GM12878 (cell line): ENCODE measurements at regions not wholly inside any gene's neighbourhood (a gene's known extent, or its start where the extent isn't known, plus 50 kb on each side); places are given as distances from the start of the nearest gene placed in this dataset.
A peak's percentile ranks its signal among the peaks of the same experiment; 100 is the strongest.

Experiments
- ATAC-seq: fragments of 200-7000 bp; cut with Tn5 transposase; 3 replicates; pipeline ENCODE4 v1.9.1; 2020; ENCODE audit warnings: mild to moderate bottlenecking, moderate library complexity
- BruUV-seq: library from RNA; stranded (reverse); fragments of 400-500 nt; replicated peaks from 2 replicates; lab custom pipeline; 2021; lab: Mats Ljungman, UMichigan
- CTCF ChIA-PET: fragments of 300-600 bp; sonication (Branson Sonifier 250); formaldehyde crosslinking; extraction: SDS; loops from one replicate; lab custom pipeline; 2021; ENCODE audit warnings: inconsistent platforms; lab: Yijun Ruan, JAX
- POLR2A ChIA-PET: fragments of 350-600 bp; formaldehyde crosslinking; extraction: SDS; loops from one replicate; lab custom pipeline; 2021; ENCODE audit warnings: inconsistent platforms; lab: Charles Lee
- RAD21 ChIA-PET: fragments of 300-600 bp; sonication (Branson Sonifier 250); formaldehyde crosslinking; loops from one replicate; lab custom pipeline; 2023; ENCODE audit warnings: antibody characterized with exemption; ENCODE audit not compliant: unreplicated experiment; lab: Charles Lee
- SMC1A ChIA-PET: fragments of 300-600 bp; sonication (Branson Sonifier 250); formaldehyde crosslinking; loops from one replicate; lab custom pipeline; 2023; ENCODE audit not compliant: unreplicated experiment, uncharacterized antibody; lab: Charles Lee
- DNase-seq: peaks from one replicate; pipeline ENCODE4 v3.0.0-alpha.2; 2011; ENCODE audit warnings: low read depth, low spot score
- FAIRE-seq: peaks from 3 replicates; lab custom pipeline; 2011; peaks lifted over from hg19 to GRCh38; lab: Jason Lieb, UNC
- H2AFZ ChIP-seq: 2 replicates; pipeline ENCODE4 v1.6.0; 2011; ENCODE audit warnings: low read depth, low read length, control low read depth; ENCODE audit not compliant: control insufficient read depth
- H3K27ac ChIP-seq: 2 replicates; pipeline ENCODE4 v1.5.1; 2011; ENCODE audit warnings: control low read depth; ENCODE audit not compliant: control insufficient read depth, insufficient read depth
- H3K27me3 ChIP-seq, 2 experiments: replicated peaks in 1 of 2; 2 replicates each; pipeline versions ENCODE4 v1.6.0 to v1.6.1; 2011; ENCODE audit warnings: low read length in 1 of 2; ENCODE audit not compliant: control insufficient read depth in 2 of 2, insufficient read depth in 2 of 2
- H3K36me3 ChIP-seq, 2 experiments: 2 replicates each; pipeline ENCODE4 v1.5.1; 2011; ENCODE audit warnings: low read length in 1 of 2; ENCODE audit not compliant: control insufficient read depth in 2 of 2, insufficient read depth in 2 of 2
- H3K4me1 ChIP-seq: 2 replicates; pipeline ENCODE4 v1.6.1; 2011; ENCODE audit warnings: mild to moderate bottlenecking, low read length, moderate library complexity, mixed read lengths; ENCODE audit not compliant: control insufficient read depth, insufficient read depth
- H3K4me2 ChIP-seq: 2 replicates; pipeline ENCODE4 v1.6.0; 2011; ENCODE audit warnings: control low read depth; ENCODE audit not compliant: control insufficient read depth, insufficient read depth
- H3K4me3 ChIP-seq: fragments of 200-600 bp; sonication (generic); 2 replicates; pipeline ENCODE4 v1.5.1; 2016
- H3K79me2 ChIP-seq: 2 replicates; pipeline ENCODE4 v1.6.0; 2011; ENCODE audit warnings: low read length; ENCODE audit not compliant: control insufficient read depth, insufficient read depth
- H3K9ac ChIP-seq: 2 replicates; pipeline ENCODE4 v1.8.0; 2011; ENCODE audit warnings: low read length, control low read depth, mixed read lengths; ENCODE audit not compliant: control insufficient read depth, insufficient read depth
- H3K9me3 ChIP-seq: replicated peaks from 3 replicates; pipeline ENCODE4 v1.5.1; 2011; ENCODE audit warnings: mild to moderate bottlenecking, low read length; ENCODE audit not compliant: control insufficient read depth, insufficient read depth
- H4K20me1 ChIP-seq: 2 replicates; pipeline ENCODE4 v1.6.0; 2011; ENCODE audit not compliant: control insufficient read depth, insufficient read depth
- CBFB ChIP-seq: IDR thresholded peaks from 2 replicates; pipeline ENCODE4 v1.6.1; 2016; ENCODE audit warnings: antibody characterized with exemption, low read depth
- CEBPB ChIP-seq, 2 experiments: fragments of 150-350 bp in 1 of 2; IDR thresholded peaks; 2 replicates each; pipeline ENCODE4 v1.6.1; 2012 to 2014; ENCODE audit warnings: low read depth in 2 of 2, low read length in 2 of 2, borderline replicate concordance in 1 of 2, inconsistent platforms in 1 of 2
- CTCF ChIP-seq, 3 experiments: IDR thresholded peaks in 2 of 3; conservative IDR thresholded peaks in 1 of 3; 2 replicates each; pipeline ENCODE4 v1.5.1; 2011; ENCODE audit warnings: low read depth in 3 of 3, low read length in 3 of 3, mild to moderate bottlenecking in 3 of 3, control low read depth in 2 of 3, moderate library complexity in 2 of 3, inconsistent platforms in 1 of 3, mixed read lengths in 1 of 3; ENCODE audit not compliant: control insufficient read depth in 2 of 3, insufficient read depth in 1 of 3; ENCODE audit errors: extremely low read depth in 1 of 3
- EP300 ChIP-seq, 2 experiments: fragments of 150-350 bp in 1 of 2; IDR thresholded peaks; 2 replicates each; pipeline ENCODE4 v1.6.1; 2011 to 2012; ENCODE audit warnings: low read depth in 2 of 2, low read length in 2 of 2, borderline replicate concordance in 1 of 2, improper control_type of control experiment in 1 of 2, inconsistent platforms in 1 of 2; ENCODE audit not compliant: control insufficient read depth in 1 of 2
- IKZF1 ChIP-seq: fragments of 450-650 bp; conservative IDR thresholded peaks from 2 replicates; pipeline ENCODE4 v1.6.1; 2017; ENCODE audit warnings: antibody characterized with exemption, mild to moderate bottlenecking
- MYB ChIP-seq: fragments of 150-350 bp; IDR thresholded peaks from 2 replicates; pipeline ENCODE4 v1.6.1; 2014; ENCODE audit warnings: mild to moderate bottlenecking, low read depth, low read length, borderline replicate concordance
- PKNOX1 ChIP-seq: fragments of 450-650 bp; IDR thresholded peaks from 2 replicates; pipeline ENCODE4 v1.6.1; 2016; ENCODE audit warnings: mild to moderate bottlenecking
- USF1 ChIP-seq: IDR thresholded peaks from 2 replicates; pipeline ENCODE4 v1.6.1; 2011; ENCODE audit warnings: borderline replicate concordance, low read depth, mild to moderate bottlenecking, moderate library complexity, mixed read lengths, low read length; ENCODE audit not compliant: insufficient read depth; ENCODE audit errors: extremely low read length
- YY1 ChIP-seq: IDR thresholded peaks from 2 replicates; pipeline ENCODE4 v1.6.1; 2011; ENCODE audit warnings: low read depth, mild to moderate bottlenecking, low read length
- ZNF622 ChIP-seq: fragments of 450-650 bp; IDR thresholded peaks from 2 replicates; pipeline ENCODE4 v1.6.1; 2017; ENCODE audit warnings: mild to moderate bottlenecking, inconsistent platforms
- WGBS: methylation state at CpG from one replicate; pipeline ENCODE4 v1.1.6; 2016; ENCODE audit warnings: low lambda C conversion rate; ENCODE audit not compliant: insufficient replicate concordance, insufficient coverage; ENCODE audit errors: missing lambda C conversion rate; 5-methylcytosine and 5-hydroxymethylcytosine counted together
- in situ Hi-C: fragments of 300-500 bp; cut with MboI; formaldehyde crosslinking; loops from 9 replicates; pipeline ENCODE4 v1.14.3; 2018; ENCODE audit warnings: mixed read lengths
- intact Hi-C: fragments of 100-400 bp; cut with micrococcal nuclease; formaldehyde crosslinking; loops from one replicate; pipeline ENCODE4 v1.14.2; 2022; ENCODE audit not compliant: unreplicated experiment
- TF ChIP-seq, protein P1 (sequence below): IDR thresholded peaks from 2 replicates; pipeline ENCODE4 v1.6.1; 2011; ENCODE audit warnings: low read depth, low read length, improper control_type of control experiment, borderline replicate concordance
- TF ChIP-seq, protein P2 (sequence below): fragments of 450-650 bp; IDR thresholded peaks from 2 replicates; pipeline ENCODE4 v1.6.1; 2017; ENCODE audit warnings: mild to moderate bottlenecking, low read depth, inconsistent platforms; ENCODE audit not compliant: poor library complexity, severe bottlenecking
- TF ChIP-seq, protein P3 (sequence below): IDR thresholded peaks from 2 replicates; pipeline ENCODE4 v1.6.1; 2011; ENCODE audit warnings: mild to moderate bottlenecking, low read depth, low read length, moderate library complexity; ENCODE audit not compliant: insufficient replicate concordance

DNA sequence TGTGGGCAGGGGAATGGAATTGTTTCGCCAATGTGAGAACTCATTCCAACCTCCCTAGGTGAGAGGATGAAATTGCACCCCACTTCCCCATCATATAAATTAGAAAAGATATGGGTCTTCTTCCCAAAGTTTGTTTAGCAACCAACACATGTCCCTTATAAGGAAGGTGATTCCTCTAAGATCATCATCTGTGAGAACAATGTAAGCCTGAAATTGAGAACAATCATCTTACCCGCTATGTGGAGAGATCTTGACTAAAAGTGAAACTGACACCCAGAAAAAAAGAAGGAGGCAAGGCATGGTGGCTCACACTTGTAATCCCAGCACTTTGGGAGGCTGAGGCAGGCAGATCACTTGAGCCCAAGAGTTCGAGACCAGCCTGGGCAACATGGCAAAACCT, 173.2 kb upstream of the HMGA2 start:
- Histone ChIP-seq H3K27ac (no peak overlapping the region), H3K4me1 (no peaks in the 10 kb centered on the region), H3K9ac (no peak overlapping the region), H3K27me3 (peaks cover 0 to 2% of the 10 kb centered on the region in 2 experiments; a peak in 1 of 4 replicates), H4K20me1 (no peaks in the 10 kb centered on the region), H3K9me3 (no peaks in the 10 kb centered on the region), H3K79me2 (no peaks in the 10 kb centered on the region), H2AFZ (no peak overlapping the region), H3K4me2 (no peak overlapping the region), H3K4me3 (no peak overlapping the region), H3K36me3 (no peaks in the 10 kb centered on the region)
- no peak for TF ChIP-seq USF1
- TF ChIP-seq PKNOX1 = no peak
- TF ChIP-seq, protein P1, sequence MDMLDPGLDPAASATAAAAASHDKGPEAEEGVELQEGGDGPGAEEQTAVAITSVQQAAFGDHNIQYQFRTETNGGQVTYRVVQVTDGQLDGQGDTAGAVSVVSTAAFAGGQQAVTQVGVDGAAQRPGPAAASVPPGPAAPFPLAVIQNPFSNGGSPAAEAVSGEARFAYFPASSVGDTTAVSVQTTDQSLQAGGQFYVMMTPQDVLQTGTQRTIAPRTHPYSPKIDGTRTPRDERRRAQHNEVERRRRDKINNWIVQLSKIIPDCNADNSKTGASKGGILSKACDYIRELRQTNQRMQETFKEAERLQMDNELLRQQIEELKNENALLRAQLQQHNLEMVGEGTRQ = no peak
- no peak for TF ChIP-seq ZNF622
- no peak for TF ChIP-seq MYB
- TF ChIP-seq, protein P2, sequence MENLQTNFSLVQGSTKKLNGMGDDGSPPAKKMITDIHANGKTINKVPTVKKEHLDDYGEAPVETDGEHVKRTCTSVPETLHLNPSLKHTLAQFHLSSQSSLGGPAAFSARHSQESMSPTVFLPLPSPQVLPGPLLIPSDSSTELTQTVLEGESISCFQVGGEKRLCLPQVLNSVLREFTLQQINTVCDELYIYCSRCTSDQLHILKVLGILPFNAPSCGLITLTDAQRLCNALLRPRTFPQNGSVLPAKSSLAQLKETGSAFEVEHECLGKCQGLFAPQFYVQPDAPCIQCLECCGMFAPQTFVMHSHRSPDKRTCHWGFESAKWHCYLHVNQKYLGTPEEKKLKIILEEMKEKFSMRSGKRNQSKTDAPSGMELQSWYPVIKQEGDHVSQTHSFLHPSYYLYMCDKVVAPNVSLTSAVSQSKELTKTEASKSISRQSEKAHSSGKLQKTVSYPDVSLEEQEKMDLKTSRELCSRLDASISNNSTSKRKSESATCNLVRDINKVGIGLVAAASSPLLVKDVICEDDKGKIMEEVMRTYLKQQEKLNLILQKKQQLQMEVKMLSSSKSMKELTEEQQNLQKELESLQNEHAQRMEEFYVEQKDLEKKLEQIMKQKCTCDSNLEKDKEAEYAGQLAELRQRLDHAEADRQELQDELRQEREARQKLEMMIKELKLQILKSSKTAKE = no peak
- no peak for TF ChIP-seq CEBPB (IDR thresholded peaks at IDR 0.05; ENCODE audit: borderline replicate concordance in 1 of 2, low read depth in 2 of 2, low read length in 2 of 2)
- TF ChIP-seq CBFB = no peak
- TF ChIP-seq IKZF1 = no peak
- no peak for TF ChIP-seq YY1
- TF ChIP-seq CTCF (IDR thresholded peaks at IDR 0.05 in 2 of 3, conservative IDR thresholded peaks at IDR 0.05 in 1 of 3; ENCODE audit: control insufficient read depth in 2 of 3, extremely low read depth in 1 of 3, insufficient read depth in 1 of 3, low read depth in 3 of 3, low read length in 3 of 3) = no peak
- TF ChIP-seq, protein P3, sequence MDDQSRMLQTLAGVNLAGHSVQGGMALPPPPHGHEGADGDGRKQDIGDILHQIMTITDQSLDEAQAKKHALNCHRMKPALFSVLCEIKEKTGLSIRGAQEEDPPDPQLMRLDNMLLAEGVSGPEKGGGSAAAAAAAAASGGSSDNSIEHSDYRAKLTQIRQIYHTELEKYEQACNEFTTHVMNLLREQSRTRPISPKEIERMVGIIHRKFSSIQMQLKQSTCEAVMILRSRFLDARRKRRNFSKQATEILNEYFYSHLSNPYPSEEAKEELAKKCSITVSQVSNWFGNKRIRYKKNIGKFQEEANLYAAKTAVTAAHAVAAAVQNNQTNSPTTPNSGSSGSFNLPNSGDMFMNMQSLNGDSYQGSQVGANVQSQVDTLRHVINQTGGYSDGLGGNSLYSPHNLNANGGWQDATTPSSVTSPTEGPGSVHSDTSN = no peak
- TF ChIP-seq EP300 (IDR thresholded peaks at IDR 0.05; ENCODE audit: borderline replicate concordance in 1 of 2, control insufficient read depth in 1 of 2, low read depth in 2 of 2, low read length in 2 of 2) = no peak
- FAIRE-seq (peak; percentile 18), DNase-seq (no peak), ATAC-seq (no peak)
- ChIA-PET POLR2A (no interaction called here), RAD21 (no interaction called here), CTCF (no interaction called here), SMC1A (no interaction called here)
- intact Hi-C loops = no loop called here
- no TSS peak for BruUV-seq
- in situ Hi-C loops = no loop called here
- WGBS = 20% methylated on average over 3 of the region's 3 CpGs
